IPS DF 6.9 (cell line): ENCODE measurements at regions not wholly inside any gene's neighbourhood (a gene's known extent, or its start where the extent isn't known, plus 50 kb on each side); places are given as distances from the start of the nearest gene placed in this dataset.
"Not testable (repeated sequence)": the region's sequence is repeated elsewhere in the genome, so short reads cannot be mapped to it uniquely, and the experiment has no call there.

Source experiments
- DNase-seq: peaks from one replicate; pipeline ENCODE4 v3.0.0-alpha.2; 2013; ENCODE audit warnings: low read depth, low spot score
- H3K27ac ChIP-seq: one replicate; pipeline ENCODE4 v1.5.1; 2013; ENCODE audit warnings: low read length, control low read depth
- H3K27me3 ChIP-seq: 2 replicates; pipeline ENCODE4 v1.6.1; 2013; ENCODE audit warnings: mild to moderate bottlenecking, low read length; ENCODE audit not compliant: control insufficient read depth, insufficient read depth
- H3K36me3 ChIP-seq: 2 replicates; pipeline ENCODE4 v1.6.1; 2013; ENCODE audit warnings: low read length; ENCODE audit not compliant: control insufficient read depth, insufficient read depth
- H3K4me1 ChIP-seq: 2 replicates; pipeline ENCODE4 v1.6.1; 2013; ENCODE audit warnings: low read length; ENCODE audit not compliant: control insufficient read depth, insufficient read depth
- H3K4me3 ChIP-seq: 2 replicates; pipeline ENCODE4 v1.5.1; 2013; ENCODE audit warnings: mild to moderate bottlenecking, low read length
- H3K9me3 ChIP-seq: 2 replicates; pipeline ENCODE4 v1.6.1; 2013; ENCODE audit warnings: low read length, inconsistent platforms; ENCODE audit not compliant: control insufficient read depth, insufficient read depth
- WGBS: extraction: QIAGEN DNeasy Blood & Tissue Kit; methylation state at CpG from one replicate; pipeline ENCODE4 v1.1.7; 2013; ENCODE audit warnings: mixed read lengths, missing lambda C conversion rate; ENCODE audit not compliant: insufficient read length, insufficient coverage; 5-methylcytosine and 5-hydroxymethylcytosine counted together

GRCh38 chr11:59008947-59009346, 69.7 kb downstream of the GLYATL1 start:
- no peak for DNase-seq

DNA sequence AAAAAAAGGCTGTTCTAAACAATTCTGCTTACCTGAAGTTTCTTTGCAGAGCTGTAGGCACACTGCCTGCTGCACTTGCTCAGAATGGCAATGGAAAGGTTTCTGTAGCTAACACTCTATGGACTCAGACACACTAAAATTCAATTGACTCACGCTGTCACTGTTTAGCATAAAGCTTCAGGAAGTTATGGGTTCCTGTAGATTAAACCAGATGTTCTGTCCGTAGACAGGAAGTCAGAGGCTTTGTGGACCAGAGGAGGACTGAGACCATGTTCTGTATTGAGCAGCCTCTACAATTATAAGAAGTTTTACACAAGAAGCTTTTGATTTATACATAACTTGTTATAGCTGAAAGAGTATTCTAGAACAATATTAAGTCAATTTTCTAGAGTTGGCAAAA, 70.4 kb downstream of the GLYATL1 start:
- H3K9me3 ChIP-seq: no peaks in the 10 kb centered on the region
- H3K4me1 ChIP-seq: peaks cover 4% of the 10 kb centered on the region; the same call in 1 of the 2 replicates
- H3K27ac ChIP-seq: no peak overlapping the region
- no peak for DNase-seq
- H3K4me3 ChIP-seq: no peak overlapping the region
- no peaks in the 10 kb centered on the region for H3K36me3 ChIP-seq
- no peaks in the 10 kb centered on the region for H3K27me3 ChIP-seq
- no CpG with 5 or more reads among the region's 2 CpGs for WGBS

More at GRCh38 chr11:59008947-59009346, 69.7 kb downstream of the GLYATL1 start:
- no peaks in the 10 kb centered on the region for H3K27me3 ChIP-seq
- H3K4me3 ChIP-seq: no peak overlapping the region
- H3K36me3 ChIP-seq: no peaks in the 10 kb centered on the region
- no peak overlapping the region for H3K27ac ChIP-seq
- WGBS: no CpG with 5 or more reads among the region's 1 CpG
- H3K4me1 ChIP-seq: peaks cover 4% of the 10 kb centered on the region; the same call in 1 of the 2 replicates
- no peaks in the 10 kb centered on the region for H3K9me3 ChIP-seq

GRCh38 chr11:59010708-59011107, 71.4 kb downstream of the GLYATL1 start:
- peaks cover 4% of the 10 kb centered on the region; the same call in 1 of the 2 replicates for H3K4me1 ChIP-seq
- no peaks in the 10 kb centered on the region for H3K27me3 ChIP-seq
- WGBS: no CpG with 5 or more reads among the region's 3 CpGs
- no peaks in the 10 kb centered on the region for H3K36me3 ChIP-seq
- no peak for DNase-seq
- no peak overlapping the region for H3K4me3 ChIP-seq
- no peak overlapping the region for H3K27ac ChIP-seq
- no peaks in the 10 kb centered on the region for H3K9me3 ChIP-seq

DNA sequence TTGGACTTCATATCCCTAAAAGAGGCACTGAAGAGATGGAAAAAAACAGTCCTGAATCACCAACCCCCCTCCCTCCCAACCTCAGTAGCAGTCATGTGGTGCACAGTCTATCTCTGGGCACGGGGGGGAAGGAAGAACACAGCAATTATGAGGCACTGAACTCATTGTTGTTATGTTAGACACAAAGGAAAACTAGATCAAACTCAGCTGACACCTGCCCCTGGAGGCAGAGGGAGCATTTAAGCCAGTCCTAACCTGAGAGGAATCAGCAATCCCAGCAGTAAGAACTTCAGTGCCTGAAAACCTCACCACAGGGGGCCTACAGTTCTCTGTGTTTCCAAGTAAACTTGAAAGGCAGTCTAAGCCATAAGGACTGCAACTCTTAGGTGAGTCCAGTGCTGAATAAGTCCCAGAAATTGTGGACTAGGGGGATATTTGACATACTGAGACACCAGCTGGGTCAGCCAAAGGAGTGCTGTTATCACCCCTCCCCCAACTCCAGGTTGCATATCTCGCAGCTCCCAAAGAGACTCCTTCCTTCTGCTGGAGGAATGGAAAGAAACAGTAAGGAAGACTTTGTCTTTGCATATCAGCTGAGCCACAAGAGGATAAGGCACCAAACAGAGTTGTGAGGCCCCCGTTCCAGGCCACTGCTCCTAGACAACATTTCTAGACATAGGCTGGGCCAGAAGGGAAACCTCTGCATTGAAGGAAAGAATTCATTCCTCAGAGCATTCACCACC, 72.5 kb downstream of the GLYATL1 start:
- DNase-seq: peak; percentile 50
- no peak overlapping the region for H3K4me3 ChIP-seq
- WGBS: no CpG with 5 or more reads among the region's 3 CpGs
- H3K4me1 ChIP-seq: peaks cover 4% of the 10 kb centered on the region; the same call in 1 of the 2 replicates
- no peaks in the 10 kb centered on the region for H3K27me3 ChIP-seq
- no peak overlapping the region for H3K27ac ChIP-seq
- no peaks in the 10 kb centered on the region for H3K36me3 ChIP-seq
- H3K9me3 ChIP-seq: no peaks in the 10 kb centered on the region

GRCh38 chr11:59012398-59013265, 73.3 kb downstream of the GLYATL1 start:
- no peak overlapping the region for H3K4me3 ChIP-seq
- H3K27me3 ChIP-seq: no peaks in the 10 kb centered on the region
- H3K9me3 ChIP-seq: no peaks in the 10 kb centered on the region
- no CpG with 5 or more reads among the region's 4 CpGs for whole genome bisulfite sequencing
- H3K4me1 ChIP-seq: peaks cover 4% of the 10 kb centered on the region; the same call in 1 of the 2 replicates
- no peak for DNase-seq
- H3K36me3 ChIP-seq: no peaks in the 10 kb centered on the region
- no peak overlapping the region for H3K27ac ChIP-seq

DNA sequence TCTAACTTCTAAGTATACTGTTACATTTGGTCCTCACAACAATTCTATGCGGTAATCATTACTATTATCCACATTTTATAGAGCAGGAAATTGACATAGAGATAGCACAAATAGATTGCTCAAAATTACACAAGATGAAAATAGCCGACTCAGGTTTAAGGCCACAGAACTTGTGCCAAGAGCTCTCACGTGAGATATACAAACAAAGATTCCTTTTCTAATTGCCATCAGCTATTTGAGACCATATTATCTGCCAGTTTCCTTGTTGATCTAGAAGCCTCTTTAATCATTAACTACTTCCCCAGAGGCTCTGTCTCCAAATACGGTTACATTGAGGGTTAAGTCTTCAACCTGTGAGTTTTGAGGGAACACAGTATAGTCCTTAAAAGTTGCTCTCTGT, 61.0 kb upstream of the GLYATL1B start:
- H3K4me1 ChIP-seq: 0 out of 2 replicates have a peak, but pooled peaks cover 2% of the 10 kb centered on the region
- no peak for DNase-seq
- no peak overlapping the region for H3K4me3 ChIP-seq
- no peak overlapping the region for H3K27ac ChIP-seq
- no peaks in the 10 kb centered on the region for H3K9me3 ChIP-seq
- no peaks in the 10 kb centered on the region for H3K36me3 ChIP-seq
- WGBS: no CpG with 5 or more reads among the region's 4 CpGs
- no peaks in the 10 kb centered on the region for H3K27me3 ChIP-seq

DNA sequence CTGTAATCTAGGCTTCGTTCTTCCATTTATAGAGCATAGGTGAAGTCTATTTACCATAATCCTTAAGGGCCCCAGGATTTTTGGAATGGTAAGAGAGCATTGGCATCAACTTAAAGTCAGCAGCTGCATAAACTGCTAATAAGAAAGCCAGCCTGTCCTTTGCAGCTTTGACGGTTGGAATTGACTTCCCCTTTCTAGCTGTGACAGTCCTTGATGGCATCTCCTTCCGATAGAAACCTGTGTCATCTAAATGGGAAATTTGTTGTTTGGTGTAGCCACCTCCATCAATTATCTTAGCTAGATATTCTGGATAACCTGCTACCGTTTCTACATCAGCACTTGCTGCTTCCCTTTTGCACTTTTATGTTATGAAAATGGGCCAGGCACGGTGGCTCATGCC, 58.0 kb upstream of the GLYATL1B start:
- no peaks in the 10 kb centered on the region for H3K9me3 ChIP-seq
- no peaks in the 10 kb centered on the region for H3K27me3 ChIP-seq
- H3K27ac ChIP-seq: no peak overlapping the region
- no peak for DNase-seq
- WGBS: no CpG with 5 or more reads among the region's 5 CpGs
- no peak overlapping the region for H3K4me3 ChIP-seq
- H3K4me1 ChIP-seq: 0 out of 2 replicates have a peak, but pooled peaks cover 2% of the 10 kb centered on the region
- no peaks in the 10 kb centered on the region for H3K36me3 ChIP-seq

GRCh38 chr11:59029366-59029889, 56.7 kb upstream of the GLYATL1B start:
- Histone ChIP-seq H3K27me3 (no peaks in the 10 kb centered on the region), H3K4me1 (0 out of 2 replicates have a peak, but pooled peaks cover 2% of the 10 kb centered on the region), H3K27ac (no peak overlapping the region), H3K4me3 (no peak overlapping the region), H3K36me3 (no peaks in the 10 kb centered on the region), H3K9me3 (no peaks in the 10 kb centered on the region)
- WGBS: no CpG with 5 or more reads among the region's 2 CpGs
- no peak for DNase-seq

DNA sequence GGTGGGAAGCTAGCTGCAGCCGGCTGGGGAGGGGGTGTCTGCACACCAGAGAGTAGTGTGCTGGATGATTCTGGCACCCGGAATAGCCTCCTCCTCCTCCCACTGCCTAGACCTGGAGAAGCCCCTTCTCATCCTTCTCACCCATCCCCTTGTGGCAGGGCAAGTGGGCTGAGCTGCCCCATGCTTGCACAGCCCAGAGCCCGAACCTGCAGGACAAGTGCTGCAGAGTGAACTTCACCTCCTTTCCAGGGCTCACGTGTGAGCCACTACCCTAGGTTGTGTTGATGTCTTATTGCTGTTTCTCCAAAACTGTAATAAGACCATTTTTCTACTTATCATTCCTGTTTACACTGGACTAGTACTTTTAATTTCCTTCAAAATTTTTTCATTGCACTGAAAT, 56.1 kb upstream of the GLYATL1B start:
- Histone ChIP-seq H3K4me1 (0 out of 2 replicates have a peak, but pooled peaks cover 2% of the 10 kb centered on the region), H3K9me3 (no peaks in the 10 kb centered on the region), H3K4me3 (no peak overlapping the region), H3K27ac (no peak overlapping the region), H3K27me3 (no peaks in the 10 kb centered on the region), H3K36me3 (no peaks in the 10 kb centered on the region)
- DNase-seq: no peak
- no CpG with 5 or more reads among the region's 4 CpGs for WGBS

DNA sequence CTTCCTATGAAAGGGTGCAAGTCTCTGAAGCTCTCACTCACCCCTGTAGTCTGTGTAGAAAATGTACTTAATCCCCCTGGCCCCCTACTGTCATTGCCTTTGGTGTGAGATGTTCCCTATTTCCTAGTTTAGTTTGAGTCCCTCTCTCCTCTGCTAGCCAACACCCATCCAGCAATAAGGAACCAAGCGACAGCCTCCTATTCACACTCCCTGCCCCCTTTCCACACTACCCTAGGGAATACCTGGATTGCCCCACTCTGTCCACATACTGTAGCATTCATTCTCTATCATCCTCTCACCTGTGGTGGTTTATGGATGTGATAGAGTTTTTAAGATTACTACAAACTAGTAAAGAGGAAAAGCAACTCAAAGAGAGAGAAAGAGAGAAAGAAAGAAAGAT, 54.4 kb upstream of the GLYATL1B start:
- H3K27ac ChIP-seq, H3K9me3 ChIP-seq: not testable (repeated sequence)
- WGBS: no CpG with 5 or more reads among the region's 1 CpG

More for the DNA sequence above, 54.4 kb upstream of the GLYATL1B start:
- not testable (repeated sequence) for H3K36me3 ChIP-seq, H3K27me3 ChIP-seq, DNase-seq, H3K4me3 ChIP-seq, H3K4me1 ChIP-seq
